HG03354 (cell line): ENCODE measurements at regions not wholly inside any gene's neighbourhood (a gene's known extent, or its start where the extent isn't known, plus 50 kb on each side); places are given as distances from the start of the nearest gene placed in this dataset.

Experiments
- ATAC-seq: cut with Tn5 transposase; IDR thresholded peaks from one replicate; pipeline ENCODE4 v1.9.1; 2021; ENCODE audit warnings: mild to moderate bottlenecking; ENCODE audit not compliant: unreplicated experiment, poor library complexity, severe bottlenecking

DNA sequence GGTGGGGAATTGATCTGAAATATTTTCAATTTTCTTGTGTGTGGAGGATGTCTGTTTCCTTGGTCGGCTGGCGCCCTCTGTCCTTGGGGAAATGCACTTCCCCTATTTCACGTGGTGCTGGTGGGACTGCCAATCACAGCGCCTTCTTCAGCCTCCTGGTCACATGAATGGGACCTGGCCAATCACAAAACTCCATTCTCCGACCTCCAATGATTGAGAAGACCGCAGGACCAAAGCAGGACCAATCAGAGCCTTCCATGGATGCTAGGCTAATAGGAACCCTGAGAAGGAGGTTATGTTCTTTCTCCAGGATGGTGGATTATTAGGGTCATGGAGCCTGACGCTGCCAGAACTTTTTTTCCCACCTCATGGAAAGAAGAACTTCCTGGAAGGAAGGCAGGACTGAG lies 188.7 kb downstream of the TTC8 start:
- ATAC-seq, result no peak

DNA sequence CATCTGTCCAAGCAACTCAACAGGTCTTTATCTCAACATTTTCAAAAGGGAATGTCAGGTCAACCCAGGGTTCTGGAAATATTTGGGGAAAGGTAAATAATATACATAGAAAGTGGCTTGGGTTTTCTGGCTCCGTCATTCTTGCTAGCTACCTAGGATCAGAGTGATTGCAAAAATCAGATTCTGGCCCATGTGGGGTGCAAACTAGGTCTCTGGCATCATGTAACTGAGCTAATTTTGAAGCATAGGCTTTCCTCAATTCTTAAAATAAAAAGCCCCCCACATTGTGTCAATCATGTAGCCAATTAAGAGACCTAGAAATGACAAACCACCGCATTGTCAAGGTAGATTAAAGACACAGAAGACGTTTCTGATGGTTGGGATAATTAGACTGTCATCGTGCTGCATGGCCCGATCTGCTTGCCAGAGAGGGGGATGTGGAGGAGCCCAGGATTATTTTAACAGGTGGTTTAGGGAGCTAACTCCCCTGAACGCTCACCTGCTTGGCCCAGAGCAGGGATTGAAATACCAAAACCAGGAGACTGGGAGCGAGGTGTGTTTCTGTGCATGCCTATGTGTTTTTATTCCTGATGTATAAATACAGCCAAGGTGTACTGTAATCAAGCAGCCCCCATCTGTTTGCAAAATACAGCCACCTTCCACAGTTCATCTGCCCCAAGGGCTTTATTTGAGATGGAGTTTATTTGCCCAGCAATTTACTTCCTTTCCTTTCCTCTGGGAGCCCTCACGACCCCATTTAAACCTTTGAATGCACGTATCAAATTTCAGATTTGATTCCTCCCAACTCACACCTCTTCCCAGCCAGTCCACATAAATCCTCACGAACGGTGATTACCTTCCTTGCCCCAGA lies 189.5 kb downstream of the TTC8 start:
- no peak for ATAC-seq

DNA sequence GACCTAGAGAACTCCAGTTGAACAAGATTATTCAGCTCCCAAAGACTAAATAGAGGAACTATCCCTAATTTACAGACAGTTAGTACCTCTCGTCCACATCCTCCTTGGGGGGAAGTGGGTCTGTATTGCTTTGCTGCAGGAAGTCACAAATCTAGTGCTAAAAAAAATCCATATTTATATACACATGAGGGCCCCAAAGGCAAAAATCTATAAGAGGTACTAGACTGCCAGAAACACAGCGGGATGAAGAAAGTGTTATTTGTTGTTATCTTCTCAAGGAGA lies 190.1 kb downstream of the TTC8 start:
- no peak for ATAC-seq

DNA sequence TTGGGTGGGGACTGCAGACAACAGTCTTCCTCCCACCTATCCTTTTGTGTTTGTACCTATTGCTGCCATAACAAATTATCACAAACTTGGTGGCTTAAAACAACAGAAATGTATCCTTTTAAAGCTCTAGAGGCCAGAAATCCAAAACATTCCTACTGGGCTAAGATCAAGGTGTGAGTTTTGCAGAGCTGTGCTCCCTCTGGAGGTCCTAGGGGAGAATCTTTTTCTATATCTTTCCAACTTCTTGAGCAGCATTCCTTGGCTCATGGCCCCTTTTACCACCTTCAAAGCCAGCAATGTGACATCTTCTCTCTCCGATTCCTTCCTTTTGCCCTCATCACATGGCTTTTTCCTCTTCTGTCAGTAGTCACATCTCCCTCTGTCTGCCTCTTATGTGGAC lies 190.6 kb downstream of the TTC8 start:
- no peak for ATAC-seq

DNA sequence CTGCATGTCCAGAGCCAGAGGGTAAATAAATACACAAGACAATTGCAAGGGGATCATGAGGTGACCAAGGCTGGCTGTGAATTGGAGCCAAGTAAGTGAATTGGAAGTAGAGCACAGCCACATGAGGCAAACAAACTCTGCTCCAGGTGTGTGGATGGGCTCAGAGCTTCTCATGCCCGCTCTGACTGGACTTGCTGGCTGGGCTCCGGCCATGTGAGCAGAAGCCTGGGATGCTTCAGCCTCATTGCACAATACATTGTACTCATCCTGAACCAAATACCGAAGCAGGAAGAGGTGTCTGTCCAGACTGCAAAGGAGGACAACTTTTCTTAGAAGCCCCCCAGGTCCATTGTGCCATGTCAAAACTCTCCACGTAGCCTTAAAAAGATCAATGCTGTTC lies 193.0 kb downstream of the TTC8 start:
- ATAC-seq, result no peak

DNA sequence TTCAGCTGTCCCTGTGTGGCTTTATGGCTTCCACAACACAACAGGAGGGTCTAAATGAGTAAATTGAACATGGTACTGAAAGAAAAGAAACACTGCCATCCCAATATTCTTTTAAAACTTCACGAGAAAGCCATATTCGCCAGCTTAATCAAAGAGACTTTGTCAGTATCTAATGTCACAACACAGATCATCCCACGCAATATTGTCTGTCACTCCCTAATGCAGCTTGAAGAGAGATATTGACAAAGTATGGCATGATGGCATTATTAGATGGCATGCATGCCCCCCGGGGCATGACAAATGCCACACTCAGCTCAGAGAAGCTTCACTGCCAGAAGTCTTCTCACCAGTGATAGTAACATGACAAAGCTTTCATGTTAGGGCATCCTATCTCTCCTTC lies 197.8 kb downstream of the TTC8 start:
- ATAC-seq, result no peak

DNA sequence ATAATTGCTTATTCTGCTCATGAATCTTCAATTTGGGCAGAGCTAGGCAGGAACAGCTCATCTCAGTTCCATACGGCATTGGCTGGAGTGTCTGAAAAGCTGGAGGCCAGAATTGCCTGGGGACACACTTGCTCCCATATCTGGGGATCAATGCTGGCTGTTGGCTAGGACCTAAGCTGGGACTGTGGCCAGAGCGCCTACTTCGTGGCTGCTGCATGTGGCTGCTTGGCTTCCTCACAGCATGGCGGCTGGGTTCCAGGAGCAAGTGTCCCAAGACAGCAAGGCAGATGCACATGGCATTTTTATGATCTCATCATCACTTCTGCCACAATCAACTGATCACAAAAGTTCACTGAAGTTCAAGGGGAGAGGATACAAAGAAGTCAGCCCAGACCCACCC lies 200.2 kb downstream of the TTC8 start:
- ATAC-seq, result no peak

DNA sequence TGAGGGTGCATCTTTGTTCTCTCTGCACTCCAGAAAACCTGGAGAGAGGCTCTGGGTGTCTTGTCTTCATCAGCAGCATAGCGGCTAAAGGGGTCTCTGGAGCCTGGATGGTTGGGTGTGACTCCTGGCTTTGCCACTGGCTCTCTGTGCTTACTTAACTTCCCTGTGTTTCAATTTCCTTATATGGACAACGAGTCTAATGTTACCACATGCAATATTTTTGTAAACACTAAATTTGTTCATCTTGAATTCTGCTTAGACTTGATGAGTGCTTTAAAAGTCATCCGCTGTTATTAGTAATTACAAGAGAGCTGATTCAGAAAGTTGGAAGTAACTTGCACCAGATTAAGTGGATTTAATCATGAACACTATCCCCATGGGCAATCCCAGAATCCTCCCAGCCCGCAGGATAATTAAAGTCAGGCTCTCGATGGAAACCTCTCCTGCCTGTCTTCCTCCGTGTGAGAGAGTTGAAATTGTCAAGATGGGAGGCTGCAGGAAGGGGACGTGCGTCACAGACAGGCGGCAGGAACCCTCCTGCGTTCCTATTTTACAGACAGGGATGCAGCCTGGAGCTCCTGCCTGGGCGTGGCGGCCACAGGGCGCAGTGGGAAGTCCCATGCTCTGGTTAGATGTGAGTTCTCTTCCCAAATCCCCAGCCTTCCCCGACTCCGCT lies 201.2 kb downstream of the TTC8 start:
- no peak for ATAC-seq

DNA sequence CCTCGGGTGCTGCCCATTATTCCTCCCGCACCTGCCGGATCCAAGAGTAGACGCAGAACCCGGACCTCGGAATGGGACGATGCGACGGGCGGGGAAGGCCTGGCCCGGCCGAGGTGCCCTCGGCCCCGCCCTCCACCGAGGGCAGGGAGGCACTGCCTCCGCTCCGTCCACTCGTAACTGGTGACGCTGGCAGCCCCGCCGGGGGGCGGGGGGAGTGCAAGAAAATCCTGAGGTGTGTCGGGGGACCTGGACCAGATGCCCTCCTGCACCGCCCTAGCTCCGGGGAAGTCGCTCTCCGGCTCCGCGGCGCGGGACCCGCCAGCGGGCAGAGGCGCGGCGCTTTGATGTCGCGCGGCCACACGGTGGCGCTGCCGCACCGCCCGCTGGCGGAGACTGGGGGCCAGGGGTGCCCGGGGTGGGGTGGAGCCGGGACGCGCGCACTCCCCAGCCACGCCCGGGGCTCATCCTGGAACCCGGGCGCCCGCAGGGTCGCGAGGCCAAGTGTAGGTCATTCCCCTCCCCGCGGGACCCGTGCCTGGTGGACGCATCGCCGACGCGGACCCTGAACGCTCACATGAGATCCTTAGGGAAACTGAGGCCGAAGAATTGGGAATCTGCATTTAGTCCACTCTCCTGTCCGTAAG lies 202.8 kb downstream of the TTC8 start:
- ATAC-seq, result peak; percentile 88

DNA sequence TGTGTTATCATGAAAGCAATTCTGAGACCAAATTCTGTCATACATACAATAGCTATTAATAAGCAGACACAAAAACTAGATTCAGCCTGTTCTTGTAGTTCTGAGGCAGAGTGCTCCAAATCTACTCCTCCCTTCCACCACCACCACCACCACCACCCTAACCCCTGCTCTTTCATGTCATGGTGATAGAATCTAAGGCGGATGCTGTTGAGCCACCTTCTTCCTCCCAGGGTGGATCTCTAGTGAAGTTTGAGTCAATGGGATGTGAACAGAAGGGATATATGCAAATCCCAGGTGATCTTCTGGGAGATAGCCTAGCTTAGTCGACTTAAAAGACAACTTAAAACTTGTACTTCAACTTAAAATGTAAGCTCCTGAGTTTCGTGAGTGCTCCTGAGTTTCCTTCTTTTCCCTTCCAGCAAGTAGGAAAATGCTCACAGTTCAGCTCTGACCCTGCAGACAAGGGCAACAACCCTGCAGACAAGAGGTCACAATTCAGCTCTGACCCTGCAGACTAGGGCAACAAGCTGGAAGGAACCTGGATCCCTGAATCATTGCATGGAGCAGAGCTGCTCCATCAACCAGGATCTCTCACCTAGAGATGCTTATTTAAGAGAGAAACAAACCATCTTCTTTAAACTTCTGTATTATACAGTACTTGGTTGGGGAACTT lies 204.1 kb downstream of the TTC8 start:
- ATAC-seq, result no peak

DNA sequence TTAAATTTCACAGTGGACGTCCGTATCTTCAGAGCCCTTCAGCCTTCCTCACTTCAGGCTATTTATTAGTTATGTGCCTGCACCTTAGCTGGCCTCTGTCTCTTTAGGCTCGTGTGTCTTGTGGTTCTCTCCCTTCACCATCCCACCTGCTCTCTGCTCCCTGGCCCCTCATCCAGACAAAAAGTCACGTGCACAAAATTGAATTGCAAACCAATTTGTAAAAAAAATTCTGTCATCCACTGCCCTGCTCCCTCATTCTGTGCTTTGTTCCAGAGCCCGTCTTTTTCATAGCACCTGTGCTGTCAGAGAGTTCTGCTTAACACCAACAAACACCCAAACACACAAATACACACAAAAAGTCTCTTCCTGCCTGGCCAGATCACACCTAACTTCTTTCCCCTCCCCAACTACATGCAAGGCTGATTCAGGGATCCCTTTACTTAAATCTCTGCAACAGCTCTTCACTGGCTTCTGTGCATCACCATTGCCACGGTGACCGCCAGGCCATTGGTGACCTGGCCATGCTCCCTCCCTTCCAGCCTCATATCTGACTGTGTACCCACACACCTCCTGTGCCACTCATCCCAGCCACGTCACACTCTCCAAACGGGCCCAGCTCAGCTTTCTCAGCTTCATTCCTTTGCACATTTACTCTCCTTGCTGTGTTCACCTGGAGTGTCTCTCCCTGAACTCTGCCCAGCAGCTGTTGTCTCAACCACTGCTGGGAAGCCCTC lies 205.7 kb downstream of the TTC8 start:
- no peak for ATAC-seq

DNA sequence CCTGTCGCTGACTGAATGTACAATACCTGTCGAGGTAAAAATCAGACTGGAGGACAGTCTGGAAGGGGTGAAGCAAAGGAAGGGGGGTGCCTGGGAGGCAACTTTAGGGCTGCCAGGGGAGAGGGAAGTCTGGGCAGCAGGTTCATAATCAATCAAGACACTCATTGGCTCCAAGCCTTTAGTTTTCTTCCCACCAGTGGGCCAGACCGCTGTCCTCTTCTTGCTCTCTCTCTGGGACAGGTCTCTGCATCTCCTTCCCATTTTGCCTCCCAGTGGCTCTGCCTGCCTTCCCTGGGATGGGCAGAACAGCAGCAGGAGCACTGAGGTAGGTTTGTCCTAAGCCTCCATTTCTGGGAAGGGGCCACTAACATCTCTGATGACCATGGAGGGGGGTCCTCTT lies 206.5 kb downstream of the TTC8 start:
- no peak for ATAC-seq

DNA sequence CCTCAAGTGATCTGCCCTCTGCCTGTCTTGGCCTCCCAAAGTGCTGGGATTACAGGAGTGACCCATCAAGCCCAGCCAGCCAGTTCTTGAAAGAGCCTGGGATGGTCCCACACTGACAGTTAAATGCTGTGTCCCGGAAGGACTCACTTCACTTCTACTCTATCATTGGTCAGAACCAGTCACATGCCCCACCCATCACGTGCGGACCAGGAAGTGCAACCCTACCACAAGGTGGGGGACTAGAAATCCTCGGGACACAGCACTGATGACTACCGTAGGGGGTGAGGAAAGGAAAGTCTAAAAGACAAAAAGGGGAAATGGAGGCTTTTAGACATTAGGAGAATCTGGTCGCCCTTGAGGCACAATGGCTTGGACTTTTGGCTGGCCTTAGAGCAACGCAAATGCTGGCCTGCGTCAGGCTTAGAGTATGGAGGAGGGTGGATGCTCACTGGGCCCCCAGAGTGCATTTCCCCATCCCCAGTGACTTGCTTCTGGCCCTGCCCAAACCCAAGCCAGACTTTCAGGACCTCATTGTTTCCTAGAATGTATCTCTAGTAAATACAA lies 207.7 kb downstream of the TTC8 start:
- ATAC-seq, result no peak

DNA sequence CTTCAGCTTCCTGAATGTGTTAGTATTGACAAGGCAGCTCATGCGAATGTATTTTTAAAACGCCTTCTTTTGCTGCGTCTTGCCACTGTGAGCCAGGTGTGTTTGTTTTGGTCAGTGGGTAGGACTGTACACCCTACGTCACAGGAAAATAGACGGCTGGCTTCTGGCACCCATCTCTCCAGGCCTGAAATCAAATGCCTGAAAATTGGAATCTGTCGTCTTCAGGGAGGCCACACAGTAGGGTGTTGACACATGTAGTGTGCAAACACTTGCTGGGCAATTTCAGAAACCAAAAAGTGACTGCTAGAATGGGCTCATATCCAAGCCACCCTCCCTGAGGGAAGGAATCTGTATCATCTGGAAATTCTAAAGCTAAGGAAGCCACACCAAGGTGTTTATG lies 209.3 kb downstream of the TTC8 start:
- no peak for ATAC-seq

DNA sequence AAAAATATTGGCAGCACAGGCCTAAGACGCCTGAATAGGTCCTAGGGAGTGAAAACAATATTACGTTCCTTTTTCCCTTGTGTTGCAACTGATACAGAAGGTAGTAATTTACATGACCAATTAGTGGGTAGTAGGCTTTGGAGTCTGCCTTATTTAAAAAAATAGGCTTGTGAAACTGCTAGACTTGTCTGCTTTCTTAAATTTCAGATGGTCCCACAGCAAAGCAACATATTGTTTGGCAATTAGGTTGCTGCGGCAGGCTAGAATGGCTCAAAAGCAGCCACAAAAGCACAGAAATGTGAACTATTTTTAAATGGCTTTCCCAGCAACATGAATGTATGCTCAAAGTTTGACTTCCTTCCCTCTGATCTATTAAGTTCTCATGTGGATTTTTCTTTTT lies 211.9 kb downstream of the TTC8 start:
- ATAC-seq, result no peak

DNA sequence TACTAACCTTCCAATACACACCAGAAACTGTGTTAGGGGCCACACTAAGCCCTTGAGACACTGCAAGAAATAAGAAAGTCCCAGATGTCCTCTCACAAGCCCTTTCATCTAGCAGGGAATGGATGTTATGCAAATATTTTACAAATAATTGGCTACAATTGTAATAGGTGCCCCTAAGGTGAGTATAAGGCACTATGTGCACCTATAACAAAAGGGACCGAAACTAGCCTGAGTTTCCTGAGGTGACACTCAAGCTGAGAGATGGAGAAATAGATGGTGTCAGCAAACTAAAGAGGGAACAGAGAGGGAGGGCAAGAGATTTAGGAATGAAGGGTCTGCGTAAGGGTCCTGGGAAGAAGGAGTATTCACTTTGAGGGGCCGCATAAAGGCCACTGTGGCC lies 212.6 kb downstream of the TTC8 start:
- ATAC-seq, result no peak

DNA sequence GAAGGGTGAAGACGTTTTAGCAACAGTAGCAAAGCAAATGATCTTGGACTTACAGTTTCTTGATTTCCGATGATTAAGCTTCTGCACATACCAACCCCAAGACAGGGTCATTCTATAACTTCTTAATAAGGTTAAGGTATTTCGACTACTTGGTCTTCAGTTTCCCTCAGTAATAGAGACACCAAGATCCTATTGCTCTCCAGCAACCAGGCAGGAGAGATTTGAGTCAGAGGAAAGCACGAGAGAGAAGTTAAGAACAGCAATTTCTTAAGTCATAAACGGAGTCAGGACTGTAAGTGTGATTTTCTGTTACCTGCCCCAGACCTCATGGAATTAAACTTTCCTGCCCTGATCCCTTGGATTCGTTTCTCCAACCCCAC lies 215.6 kb downstream of the TTC8 start:
- ATAC-seq, result peak; percentile 29

DNA sequence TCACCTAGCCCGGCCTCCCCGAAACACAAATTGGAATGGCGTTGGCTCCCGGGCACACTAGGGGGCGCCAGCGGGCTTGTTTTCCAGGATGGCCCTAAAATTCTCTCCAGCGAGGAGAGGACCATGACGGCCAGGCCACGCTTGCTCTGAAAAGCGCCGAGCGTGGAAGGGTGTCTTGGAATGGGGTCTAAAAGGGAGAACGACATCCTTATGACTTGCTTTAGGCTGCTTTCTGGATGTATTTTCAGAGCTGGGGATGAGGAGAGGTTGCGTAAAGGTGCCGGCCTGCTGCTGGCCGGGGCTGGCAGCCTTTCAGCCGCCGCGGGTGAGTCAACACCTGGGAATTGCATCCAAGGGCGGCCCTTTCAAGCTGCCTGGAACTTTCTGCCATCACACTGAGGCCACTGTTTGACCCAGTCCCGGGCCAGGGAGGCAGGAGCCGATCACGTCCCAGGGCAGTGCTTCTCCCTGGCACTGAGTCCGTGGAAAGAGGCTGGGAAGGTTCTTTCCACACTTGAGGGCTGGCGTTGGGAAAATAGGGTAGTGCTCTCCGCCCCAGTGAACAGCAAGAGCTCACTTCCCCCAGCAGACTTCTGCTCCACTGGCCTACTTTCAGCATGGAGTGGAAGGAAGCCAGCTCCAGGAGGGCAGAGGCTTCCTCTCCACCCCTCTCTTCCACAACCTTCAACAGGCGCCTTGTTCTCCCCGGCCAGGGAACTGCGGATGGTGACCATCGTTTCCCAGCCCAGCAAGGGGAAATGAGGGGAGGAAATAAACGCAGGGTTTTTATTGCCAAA lies 216.2 kb downstream of the TTC8 start:
- peak; percentile 86 for ATAC-seq

DNA sequence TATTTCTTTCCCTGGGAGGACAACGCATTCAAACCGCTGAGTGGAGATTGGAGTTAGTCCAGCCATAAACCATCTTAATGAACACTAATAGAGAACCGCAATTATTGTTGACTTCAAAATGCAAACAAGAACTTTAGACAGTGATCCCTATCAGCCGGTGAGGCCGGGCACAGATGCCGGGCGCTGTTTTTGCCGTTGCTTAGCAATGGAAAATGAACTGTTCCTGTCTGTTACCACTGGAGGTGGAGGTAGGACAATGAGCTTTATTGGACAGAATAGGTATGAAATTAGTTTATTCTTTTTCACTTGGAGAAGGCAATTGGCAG lies 216.8 kb downstream of the TTC8 start:
- ATAC-seq, result peak; percentile 14
